A673 (cell line): ENCODE measurements at regions not wholly inside any gene's neighbourhood (a gene's known extent, or its start where the extent isn't known, plus 50 kb on each side); places are given as distances from the start of the nearest gene placed in this dataset.

Source experiments
- CTCF ChIP-seq: fragments of 300-800, 200-600 bp; sonication (generic); conservative IDR thresholded peaks from 2 replicates; pipeline ENCODE4 v1.5.1; 2017; ENCODE audit warnings: low read depth, mild to moderate bottlenecking, antibody characterized with exemption, low read length, moderate library complexity, mixed read lengths
- EZH2 ChIP-seq: fragments of 200-600 bp; sonication (generic); IDR thresholded peaks from 2 replicates; pipeline ENCODE4 v1.6.1; 2017; ENCODE audit warnings: borderline replicate concordance, low read depth, mild to moderate bottlenecking, mixed read lengths, antibody characterized with exemption, low read length; ENCODE audit not compliant: poor library complexity, severe bottlenecking

- TF ChIP-seq CTCF (no peak), EZH2 (no peak)
Observed at GRCh38 chr14:71704210-71704609, 228.0 kb upstream of the RGS6 start.
